ENCODE measurements at regions not wholly inside any gene's neighbourhood (a gene's known extent, or its start where the extent isn't known, plus 50 kb on each side); places are given as distances from the start of the nearest gene placed in this dataset.

DNA sequence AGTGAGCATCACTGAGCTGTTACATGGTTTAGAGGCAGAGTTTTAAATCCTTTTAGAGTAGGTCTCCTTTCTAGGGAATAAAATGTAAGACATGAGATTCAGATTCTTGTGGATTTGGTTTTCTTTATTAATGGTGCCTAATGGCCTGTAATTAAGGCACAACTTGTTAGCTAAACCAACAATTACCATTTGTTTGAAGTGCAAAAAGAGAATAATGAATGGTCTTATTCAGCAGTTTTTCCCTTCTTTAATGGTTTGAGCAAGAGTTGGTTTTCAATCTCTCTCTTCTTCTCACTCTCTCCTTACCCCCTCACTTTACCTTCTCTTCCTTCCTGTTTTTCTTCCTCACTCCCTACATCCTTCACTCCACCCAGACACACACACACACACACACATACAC is 312.2 kb upstream of the TRIB2 start:
- Histone ChIP-seq H3K27ac (ENCODE audit: poor library complexity, severe bottlenecking) (no peak overlapping the region), H3K9me3 (ENCODE audit: severe bottlenecking) (no peaks in the 10 kb centered on the region), H3K4me1 (ENCODE audit: insufficient read depth, poor library complexity, severe bottlenecking) (no peaks in the 10 kb centered on the region), H3K27me3 (ENCODE audit: insufficient read depth, poor library complexity, severe bottlenecking) (no peaks in the 10 kb centered on the region), H3K36me3 (ENCODE audit: low read depth) (no peaks in the 10 kb centered on the region), H3K4me3 (ENCODE audit: severe bottlenecking) (no peak overlapping the region)
- DNase-seq (ENCODE audit: low spot score) (no peak), ATAC-seq (ENCODE audit: low read depth) (no peak)
- TF ChIP-seq, protein P1, sequence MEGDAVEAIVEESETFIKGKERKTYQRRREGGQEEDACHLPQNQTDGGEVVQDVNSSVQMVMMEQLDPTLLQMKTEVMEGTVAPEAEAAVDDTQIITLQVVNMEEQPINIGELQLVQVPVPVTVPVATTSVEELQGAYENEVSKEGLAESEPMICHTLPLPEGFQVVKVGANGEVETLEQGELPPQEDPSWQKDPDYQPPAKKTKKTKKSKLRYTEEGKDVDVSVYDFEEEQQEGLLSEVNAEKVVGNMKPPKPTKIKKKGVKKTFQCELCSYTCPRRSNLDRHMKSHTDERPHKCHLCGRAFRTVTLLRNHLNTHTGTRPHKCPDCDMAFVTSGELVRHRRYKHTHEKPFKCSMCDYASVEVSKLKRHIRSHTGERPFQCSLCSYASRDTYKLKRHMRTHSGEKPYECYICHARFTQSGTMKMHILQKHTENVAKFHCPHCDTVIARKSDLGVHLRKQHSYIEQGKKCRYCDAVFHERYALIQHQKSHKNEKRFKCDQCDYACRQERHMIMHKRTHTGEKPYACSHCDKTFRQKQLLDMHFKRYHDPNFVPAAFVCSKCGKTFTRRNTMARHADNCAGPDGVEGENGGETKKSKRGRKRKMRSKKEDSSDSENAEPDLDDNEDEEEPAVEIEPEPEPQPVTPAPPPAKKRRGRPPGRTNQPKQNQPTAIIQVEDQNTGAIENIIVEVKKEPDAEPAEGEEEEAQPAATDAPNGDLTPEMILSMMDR (IDR thresholded peaks at IDR 0.05; ENCODE audit: poor library complexity, severe bottlenecking): no peak

DNA sequence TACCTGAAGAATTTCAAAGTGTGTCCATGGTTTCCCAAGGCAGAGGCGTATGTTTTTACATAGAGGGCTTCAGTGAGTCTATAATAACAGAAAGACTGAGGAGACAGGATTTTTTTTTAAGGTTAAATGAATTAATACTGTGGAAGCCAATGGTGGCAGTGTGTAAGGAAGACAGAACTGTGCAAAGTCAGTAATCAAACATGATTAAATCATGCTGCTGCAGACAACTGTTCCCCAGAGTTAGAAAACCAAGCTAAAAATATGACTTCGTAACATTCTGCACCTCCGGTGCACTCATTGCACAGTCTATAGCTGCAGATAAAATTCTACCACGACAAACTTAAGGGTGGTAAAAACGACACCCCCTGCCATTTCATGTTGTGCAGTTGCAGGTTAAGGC is 309.6 kb upstream of the TRIB2 start:
- Histone ChIP-seq H3K36me3 (ENCODE audit: low read depth) (no peaks in the 10 kb centered on the region), H3K4me3 (ENCODE audit: severe bottlenecking) (no peak overlapping the region), H3K9me3 (ENCODE audit: severe bottlenecking) (no peaks in the 10 kb centered on the region), H3K27me3 (ENCODE audit: insufficient read depth, poor library complexity, severe bottlenecking) (no peaks in the 10 kb centered on the region), H3K4me1 (ENCODE audit: insufficient read depth, poor library complexity, severe bottlenecking) (no peaks in the 10 kb centered on the region), H3K27ac (ENCODE audit: poor library complexity, severe bottlenecking) (no peak overlapping the region)
- ATAC-seq (ENCODE audit: low read depth) (no peak), DNase-seq (ENCODE audit: low spot score) (no peak)
- TF ChIP-seq, protein P1 (IDR thresholded peaks at IDR 0.05; ENCODE audit: poor library complexity, severe bottlenecking): no peak

DNA sequence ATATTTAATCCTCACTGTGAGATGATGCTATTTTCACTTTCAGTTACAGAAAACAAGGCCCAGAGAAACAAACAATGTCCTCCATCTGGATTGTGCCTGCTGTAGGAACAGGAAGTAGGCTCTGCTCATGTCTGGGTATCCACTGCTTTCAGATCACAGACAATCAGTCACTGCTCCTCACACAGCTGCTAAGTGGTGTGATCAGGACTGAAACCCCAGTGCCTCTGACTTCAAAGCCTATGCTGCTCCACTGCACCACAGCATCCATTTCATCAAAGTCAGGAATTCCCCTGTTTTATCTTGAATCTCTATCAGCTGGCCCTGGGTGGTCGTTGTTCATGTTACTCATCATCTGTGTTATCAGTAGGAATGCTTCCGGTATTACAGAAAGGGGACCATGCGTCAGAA is 303.8 kb upstream of the TRIB2 start:
- Histone ChIP-seq H3K27me3 (ENCODE audit: insufficient read depth, poor library complexity, severe bottlenecking) (no peaks in the 10 kb centered on the region), H3K36me3 (ENCODE audit: low read depth) (no peaks in the 10 kb centered on the region), H3K4me1 (ENCODE audit: insufficient read depth, poor library complexity, severe bottlenecking) (no peaks in the 10 kb centered on the region), H3K27ac (ENCODE audit: poor library complexity, severe bottlenecking) (no peak overlapping the region), H3K4me3 (ENCODE audit: severe bottlenecking) (no peak overlapping the region), H3K9me3 (ENCODE audit: severe bottlenecking) (no peaks in the 10 kb centered on the region)
- ATAC-seq (ENCODE audit: low read depth) (peak; percentile 19; the same call in 1 of the 3 replicates), DNase-seq (ENCODE audit: low spot score) (no peak)
- TF ChIP-seq, protein P1 (IDR thresholded peaks at IDR 0.05; ENCODE audit: poor library complexity, severe bottlenecking): no peak

DNA sequence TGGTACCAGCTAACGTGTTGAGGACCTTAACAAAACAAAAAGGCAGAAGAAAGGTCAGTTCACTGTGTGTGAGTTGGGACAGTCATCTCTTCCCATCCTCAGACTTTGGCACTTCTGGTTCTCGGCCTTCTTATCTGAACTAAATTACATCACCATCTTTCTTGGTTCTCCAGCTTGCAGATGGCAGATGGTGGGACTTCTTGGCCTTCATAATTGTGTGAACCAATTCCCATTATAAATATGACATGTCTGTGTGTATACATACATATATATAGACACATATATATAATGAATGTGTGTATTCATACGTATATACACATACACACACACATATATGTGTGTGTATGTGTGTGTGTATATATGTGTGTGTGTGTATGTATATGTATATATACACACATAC is 301.2 kb upstream of the TRIB2 start:
- ATAC-seq (ENCODE audit: low read depth) (no peak), DNase-seq (ENCODE audit: low spot score) (no peak)
- no peaks in the 10 kb centered on the region for H3K27me3 ChIP-seq (ENCODE audit: insufficient read depth, poor library complexity, severe bottlenecking)
- TF ChIP-seq, protein P1 (IDR thresholded peaks at IDR 0.05; ENCODE audit: poor library complexity, severe bottlenecking): no peak
- no peaks in the 10 kb centered on the region for H3K9me3 ChIP-seq (ENCODE audit: severe bottlenecking)
- no peaks in the 10 kb centered on the region for H3K4me1 ChIP-seq (ENCODE audit: insufficient read depth, poor library complexity, severe bottlenecking)
- no peak overlapping the region for H3K27ac ChIP-seq (ENCODE audit: poor library complexity, severe bottlenecking)
- no peaks in the 10 kb centered on the region for H3K36me3 ChIP-seq (ENCODE audit: low read depth)
- no peak overlapping the region for H3K4me3 ChIP-seq (ENCODE audit: severe bottlenecking)

DNA sequence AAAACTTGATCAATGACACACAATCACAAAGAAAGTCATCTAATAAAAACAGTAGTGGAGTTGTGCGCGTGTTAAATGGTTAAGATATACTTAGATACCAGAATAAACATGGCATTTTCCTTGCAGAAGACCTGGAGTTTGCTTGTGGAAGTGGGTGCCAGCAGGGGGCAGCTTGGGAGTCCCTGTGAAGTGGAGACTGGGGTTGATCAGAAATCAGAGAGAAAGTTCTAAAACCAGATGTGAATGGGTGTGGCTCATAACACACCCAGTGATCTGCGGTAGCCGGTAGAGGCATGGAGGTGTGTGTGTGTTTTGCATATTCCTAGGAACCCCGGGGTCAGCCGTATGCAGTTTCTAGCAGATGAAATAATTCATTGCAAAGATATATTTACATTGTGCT is 300.1 kb upstream of the TRIB2 start:
- Histone ChIP-seq H3K9me3 (ENCODE audit: severe bottlenecking) (no peaks in the 10 kb centered on the region), H3K36me3 (ENCODE audit: low read depth) (no peaks in the 10 kb centered on the region), H3K4me1 (ENCODE audit: insufficient read depth, poor library complexity, severe bottlenecking) (no peaks in the 10 kb centered on the region), H3K4me3 (ENCODE audit: severe bottlenecking) (no peak overlapping the region), H3K27me3 (ENCODE audit: insufficient read depth, poor library complexity, severe bottlenecking) (no peaks in the 10 kb centered on the region), H3K27ac (ENCODE audit: poor library complexity, severe bottlenecking) (no peak overlapping the region)
- no peak for ATAC-seq (ENCODE audit: low read depth)
- DNase-seq (ENCODE audit: low spot score): no peak
- TF ChIP-seq, protein P1 (IDR thresholded peaks at IDR 0.05; ENCODE audit: poor library complexity, severe bottlenecking): peak; percentile 15
